ENCODE measurements at regions not wholly inside any gene's neighbourhood (a gene's known extent, or its start where the extent isn't known, plus 50 kb on each side); places are given as distances from the start of the nearest gene placed in this dataset.
"Not testable (repeated sequence)": the region's sequence is repeated elsewhere in the genome, so short reads cannot be mapped to it uniquely, and the experiment has no call there.

DNA sequence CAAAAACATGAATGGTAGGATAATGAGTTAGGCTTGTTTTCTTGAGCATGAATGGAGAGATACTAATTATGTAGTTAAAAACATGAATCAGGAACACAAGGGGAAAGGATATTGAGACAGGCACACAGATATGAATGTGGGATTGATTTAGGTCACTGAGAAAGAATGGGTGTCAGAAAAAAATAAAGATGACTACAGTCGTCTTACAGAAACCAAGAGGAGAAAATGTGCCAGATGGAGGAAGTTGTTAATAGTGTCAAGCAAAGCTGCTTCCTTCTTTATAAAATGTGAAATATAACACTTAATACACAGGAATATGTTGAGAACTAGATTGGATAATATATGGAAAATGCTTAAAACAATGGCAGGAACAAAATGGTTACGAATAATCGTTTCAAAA, 173.3 kb upstream of the BET1 start:
- no peak for DNase-seq

DNA sequence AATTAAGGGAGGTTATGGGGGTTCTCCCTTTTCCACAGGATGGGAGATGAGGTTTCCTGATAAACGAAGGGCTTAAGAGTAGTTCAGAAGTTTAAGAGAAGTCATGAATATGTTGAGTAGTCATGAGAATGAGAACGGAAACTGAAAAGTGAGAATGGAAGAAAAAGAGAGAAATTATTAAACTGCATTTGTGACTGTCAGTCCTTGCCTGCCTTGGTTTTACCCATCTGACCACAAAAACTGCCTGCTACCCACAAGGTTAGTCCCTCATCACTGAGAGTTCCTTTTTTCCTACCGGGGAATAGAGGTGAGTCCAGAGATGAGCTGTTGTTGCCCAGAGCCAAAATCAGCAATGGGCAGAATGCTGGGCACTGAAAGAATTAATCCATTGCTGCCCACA, 174.1 kb upstream of the BET1 start:
- DNase-seq = no peak

DNA sequence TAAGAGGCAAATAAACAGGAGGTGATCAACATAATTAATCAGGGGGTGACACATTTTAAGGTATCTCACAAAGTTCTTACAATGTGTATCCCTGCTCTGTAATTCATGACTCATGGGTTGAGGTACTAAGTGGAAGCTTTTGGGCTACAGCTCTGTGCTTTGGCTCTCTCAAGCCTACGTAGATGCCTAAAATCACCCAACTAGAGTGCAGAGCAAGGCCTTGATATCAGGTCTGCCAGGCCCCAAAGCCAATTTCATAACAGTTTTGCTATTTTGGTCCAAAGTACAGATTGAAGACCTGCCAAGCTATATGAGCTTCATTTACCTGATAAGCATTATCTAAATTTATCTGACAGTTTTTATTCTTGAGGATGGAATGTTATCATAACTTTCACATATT, 175.3 kb upstream of the BET1 start:
- DNase-seq = no peak

DNA sequence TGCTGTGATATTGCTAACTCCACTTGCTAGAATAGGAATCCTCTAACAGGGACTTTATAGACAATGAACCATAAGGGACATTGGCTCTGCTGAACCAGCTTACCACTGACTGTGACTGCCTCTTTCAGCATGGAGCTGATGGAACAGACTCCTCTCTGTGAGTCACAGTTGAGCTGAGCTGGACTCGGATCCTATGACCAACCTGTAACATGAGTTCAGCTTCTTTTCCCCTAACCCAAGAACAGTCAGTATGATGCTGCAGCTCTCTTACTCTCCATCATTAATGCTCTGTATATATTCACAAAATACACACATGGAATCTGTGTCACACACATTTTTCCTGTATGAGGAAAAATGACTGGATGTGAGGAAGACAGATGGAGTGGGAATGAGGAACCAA, 177.9 kb upstream of the BET1 start:
- DNase-seq = no peak

DNA sequence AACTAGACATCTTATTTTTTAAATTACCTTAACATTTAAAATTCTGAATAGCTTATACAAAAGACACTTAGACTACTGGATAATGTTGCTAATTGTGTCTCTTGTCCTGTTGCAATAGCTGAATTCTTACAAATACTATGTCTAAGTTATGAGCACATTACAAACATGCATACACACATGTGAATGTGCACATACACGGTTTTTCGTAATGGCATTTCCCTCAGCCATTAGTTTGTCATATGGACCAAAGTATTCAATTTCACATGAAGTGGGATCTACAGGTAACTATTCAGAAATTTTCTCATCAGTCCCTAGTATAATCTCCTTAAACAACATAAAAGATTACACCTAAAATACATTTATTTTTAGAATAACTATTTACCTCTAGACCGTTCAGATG, 178.6 kb upstream of the BET1 start:
- DNase-seq = no peak

DNA sequence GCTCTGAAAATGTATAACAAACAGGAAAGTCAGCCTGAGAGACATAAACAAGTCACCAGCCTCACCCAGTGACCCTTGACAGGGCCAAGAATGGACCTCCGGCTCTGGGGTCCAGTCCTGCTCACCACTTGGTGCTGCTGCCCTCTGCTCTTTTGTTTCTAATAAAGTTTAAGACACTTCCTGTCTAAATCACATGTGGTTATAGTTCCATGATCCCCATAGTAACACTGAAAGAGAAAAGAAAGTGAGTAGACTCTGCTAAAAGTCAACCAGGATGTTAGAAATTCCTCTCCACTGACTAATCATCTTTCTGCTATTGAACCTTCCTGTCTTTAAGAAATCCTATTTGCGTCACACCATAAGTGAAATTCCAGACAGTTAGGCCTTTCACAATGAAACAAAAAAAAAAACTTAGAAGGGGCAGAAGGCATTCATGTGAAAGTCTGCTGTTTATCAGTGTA, 179.2 kb upstream of the BET1 start:
- no peak for DNase-seq

DNA sequence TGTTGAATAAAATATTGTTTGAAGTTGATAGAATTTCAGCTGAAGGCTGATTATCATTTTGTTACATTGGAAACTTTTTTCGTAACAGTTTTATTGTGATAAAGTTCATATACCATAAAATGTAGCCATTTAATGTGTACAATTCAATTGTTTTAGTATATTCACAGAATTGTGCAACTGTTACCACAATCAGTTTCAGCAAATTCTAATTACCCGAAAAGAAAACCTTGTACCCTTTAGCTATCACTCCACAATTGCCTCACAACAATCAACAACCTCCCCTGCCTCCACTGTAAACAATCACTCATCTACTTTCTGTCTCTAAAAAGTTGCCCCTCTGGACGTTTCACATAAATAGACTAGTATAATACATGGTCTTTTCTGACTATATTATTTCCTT, 179.7 kb upstream of the BET1 start:
- no peak for DNase-seq

DNA sequence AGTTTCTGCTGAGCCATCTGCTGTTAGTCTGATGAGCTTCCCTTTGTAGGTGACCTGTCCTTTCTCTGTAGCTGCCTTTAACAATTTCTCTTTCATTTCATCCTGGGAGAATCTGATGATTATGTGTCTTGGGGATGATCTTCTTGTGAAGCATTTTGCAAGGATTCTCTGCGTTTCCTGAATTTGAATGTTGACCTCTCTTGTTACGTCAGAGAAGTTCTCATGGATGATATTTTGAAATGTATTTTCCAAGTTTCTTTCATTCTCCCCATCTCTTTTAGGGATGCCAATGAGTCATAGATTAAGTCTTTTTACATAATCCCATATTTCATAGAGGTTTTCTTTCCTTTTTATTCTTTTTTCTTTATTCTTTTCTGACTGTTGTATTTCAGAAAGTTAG, 184.2 kb upstream of the BET1 start:
- no peak for DNase-seq

DNA sequence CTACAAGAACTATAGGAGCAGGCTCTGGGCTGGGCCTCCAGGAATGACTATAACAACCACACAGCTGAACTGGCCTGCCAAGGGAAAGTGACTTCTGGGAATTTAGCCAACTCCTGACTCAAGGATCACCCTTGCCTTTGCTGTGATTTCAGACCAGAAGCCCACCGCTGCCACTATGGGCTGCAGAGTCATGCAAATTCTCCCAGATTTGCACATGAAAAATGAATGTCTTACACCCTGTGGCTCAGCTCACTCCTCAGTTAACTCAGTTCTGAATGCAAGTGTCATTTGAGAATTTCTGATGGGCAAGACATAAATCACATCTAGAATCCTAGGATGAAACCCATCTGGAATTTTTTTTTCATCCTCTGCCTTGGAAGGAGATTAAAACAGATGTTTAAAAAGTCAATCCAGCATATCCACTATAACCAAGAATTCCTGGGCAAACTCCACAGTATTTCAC, 186.5 kb upstream of the BET1 start:
- no peak for DNase-seq

DNA sequence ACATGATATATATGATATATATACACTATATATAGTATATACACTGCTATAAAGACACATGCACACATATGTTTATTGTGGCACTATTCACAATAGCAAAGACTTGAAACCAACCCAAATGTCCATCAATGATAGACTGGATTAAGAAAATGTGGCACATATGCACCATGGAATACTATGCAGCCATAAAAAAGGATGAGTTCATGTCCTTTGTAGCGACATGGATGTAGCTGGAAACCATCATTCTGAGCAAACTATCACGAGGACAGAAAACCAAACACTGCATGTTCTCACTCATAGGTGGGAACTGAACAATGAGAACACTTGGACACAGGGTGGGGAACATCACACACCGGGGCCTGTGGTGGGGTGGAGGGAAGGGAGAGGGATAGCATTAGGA, 190.3 kb upstream of the BET1 start:
- DNase-seq = not testable (repeated sequence)

DNA sequence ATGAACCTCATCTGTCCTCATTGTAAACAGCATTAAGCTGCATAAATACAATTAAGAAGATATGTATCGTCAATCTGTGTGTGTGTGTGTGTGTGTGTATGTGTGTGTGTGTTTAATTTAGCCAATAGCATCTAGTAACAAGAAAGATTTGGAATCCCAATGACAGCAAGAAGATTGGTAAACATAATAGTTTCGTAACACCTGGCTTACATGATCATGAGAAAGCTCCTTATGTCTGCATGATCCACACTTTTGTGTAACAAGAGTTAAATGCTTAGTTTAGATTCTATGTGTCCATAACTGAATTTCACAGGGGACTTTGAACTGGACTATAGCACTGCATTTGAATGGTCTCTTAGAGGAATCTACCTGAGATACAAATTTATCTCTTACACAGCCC, 191.0 kb upstream of the BET1 start:
- DNase-seq = no peak

DNA sequence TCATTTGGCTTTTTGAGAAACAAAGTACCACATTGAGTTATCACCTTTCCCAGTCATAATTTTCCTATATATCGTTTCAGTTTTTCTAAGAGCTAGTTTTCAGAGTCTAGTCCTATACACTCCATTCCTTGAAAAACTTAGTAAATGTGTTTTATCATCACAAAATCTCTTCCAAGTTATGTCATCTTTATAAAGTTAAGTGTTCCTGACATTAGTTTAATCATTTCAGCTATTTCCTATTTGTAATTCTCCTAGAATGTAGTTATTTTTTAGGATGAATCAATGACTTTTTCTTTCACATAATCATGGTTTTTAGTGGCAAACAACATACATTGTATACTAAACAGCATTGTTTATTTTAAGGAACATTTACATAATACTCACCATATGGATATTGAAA, 191.7 kb upstream of the BET1 start:
- DNase-seq = no peak

DNA sequence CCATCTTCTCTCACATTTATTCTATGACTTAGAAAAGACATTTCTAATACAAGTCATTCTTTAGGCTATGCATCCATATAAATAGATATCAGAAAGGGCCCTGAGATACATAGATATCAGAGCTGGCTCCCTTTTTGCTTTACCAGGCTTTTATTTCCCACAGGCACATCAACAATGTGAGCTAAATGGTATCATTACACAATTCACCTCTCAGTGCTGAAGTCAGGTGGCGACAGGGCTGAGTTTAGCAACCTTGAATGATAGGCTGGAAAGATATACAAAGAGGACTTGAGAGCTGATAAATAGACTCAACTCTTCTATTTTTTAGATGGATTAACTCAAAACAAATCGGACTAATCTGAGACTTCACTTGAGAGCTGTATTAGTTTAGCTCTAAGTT, 189.2 kb upstream of the COL1A2 start:
- no peak for DNase-seq

DNA sequence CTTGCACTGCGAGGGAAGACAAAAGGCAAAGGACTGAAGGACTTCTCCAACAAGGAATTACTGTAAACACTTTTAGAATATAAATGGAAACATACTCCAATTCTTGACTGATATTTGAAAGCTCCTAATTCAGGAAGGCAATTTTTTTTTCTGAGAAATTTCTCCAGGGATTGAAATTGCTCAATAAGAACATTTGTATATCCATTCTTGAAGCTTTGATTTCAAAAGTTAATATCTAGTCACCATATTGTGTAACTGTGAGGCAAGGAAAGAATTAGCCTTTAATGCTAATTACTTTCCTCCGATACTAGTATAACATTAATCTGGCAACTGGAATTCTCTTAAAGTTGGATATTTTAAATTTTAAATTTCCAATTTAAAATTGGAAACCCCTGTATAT, 188.4 kb upstream of the COL1A2 start:
- no peak for DNase-seq

DNA sequence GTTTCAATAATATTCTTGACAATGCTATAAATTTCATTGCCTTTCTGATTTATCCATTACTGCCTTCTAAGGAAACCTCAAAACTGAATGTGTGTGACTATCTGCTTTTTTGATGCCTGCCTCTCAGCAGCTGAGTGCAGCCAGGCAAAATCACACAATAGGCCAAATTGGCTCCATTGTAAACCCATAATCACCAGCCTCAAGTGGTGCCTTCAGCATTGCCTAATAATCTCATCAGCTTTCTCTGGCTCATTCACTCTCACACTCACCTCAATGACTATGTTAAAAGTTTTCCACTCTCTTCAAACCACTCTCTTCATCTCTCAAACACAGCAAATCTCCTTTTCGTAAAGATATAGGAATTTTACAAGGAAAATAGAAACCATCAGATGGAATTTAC, 182.5 kb upstream of the COL1A2 start:
- no peak for DNase-seq

DNA sequence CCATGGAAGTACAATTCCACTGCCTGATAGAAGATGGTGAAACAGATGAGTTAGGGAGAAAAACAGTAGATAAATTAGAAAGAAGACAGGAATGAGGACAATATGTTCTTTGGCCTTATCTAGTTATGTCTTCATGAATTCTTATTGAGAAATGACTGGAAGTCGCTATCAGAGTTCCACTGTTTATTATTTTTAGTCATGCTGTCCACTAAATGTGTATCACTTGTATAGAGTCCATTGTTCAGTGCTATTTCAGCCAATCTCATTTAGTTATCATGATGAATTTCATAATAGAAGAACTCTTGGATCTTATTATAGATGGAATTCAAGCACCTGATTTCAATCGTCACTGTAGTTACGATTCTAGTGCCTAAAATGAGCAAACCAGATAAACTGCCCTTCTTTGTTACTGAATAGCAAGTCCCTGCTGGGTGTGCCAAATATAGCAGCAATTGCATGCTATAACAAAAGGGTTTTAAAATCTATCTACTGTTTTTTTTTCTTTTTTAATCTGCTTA, 177.7 kb upstream of the COL1A2 start:
- no peak for DNase-seq

DNA sequence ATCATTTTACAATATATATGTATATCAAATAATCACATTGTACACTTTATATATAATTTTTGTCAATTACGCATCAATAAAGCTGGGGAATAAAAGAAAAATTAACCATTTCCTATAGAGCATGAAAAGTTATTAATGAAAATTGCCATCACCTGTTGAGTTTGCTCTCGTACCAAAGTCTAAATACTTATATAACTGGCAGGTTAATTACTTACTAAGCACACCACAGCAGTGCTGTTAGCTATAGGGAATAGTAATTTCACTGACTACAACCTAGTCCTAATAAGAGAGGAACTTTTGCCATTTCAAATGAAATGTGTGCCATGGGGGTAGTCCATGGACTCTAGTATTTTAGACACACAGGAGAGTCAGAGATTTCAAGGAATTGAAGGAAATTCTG, 176.9 kb upstream of the COL1A2 start:
- DNase-seq = no peak

DNA sequence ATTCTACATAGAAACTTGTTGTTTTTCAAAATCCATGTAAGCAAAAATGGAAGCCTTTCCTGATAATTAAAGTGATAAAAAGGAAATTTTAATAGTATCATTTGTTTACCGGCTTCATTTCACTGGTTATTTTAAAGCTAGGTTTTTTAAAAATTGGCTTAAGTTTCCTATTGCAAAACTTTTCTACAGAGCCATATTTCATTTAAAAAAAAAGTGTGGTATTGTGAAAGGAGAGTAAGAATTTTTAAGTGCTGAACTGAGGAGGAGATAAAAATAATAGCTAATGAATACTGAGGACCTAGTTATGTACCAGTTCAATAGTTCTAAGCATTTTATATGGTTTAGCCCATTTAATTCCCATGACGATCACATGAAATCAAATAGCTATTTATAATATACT, 172.2 kb upstream of the COL1A2 start:
- no peak for DNase-seq

DNA sequence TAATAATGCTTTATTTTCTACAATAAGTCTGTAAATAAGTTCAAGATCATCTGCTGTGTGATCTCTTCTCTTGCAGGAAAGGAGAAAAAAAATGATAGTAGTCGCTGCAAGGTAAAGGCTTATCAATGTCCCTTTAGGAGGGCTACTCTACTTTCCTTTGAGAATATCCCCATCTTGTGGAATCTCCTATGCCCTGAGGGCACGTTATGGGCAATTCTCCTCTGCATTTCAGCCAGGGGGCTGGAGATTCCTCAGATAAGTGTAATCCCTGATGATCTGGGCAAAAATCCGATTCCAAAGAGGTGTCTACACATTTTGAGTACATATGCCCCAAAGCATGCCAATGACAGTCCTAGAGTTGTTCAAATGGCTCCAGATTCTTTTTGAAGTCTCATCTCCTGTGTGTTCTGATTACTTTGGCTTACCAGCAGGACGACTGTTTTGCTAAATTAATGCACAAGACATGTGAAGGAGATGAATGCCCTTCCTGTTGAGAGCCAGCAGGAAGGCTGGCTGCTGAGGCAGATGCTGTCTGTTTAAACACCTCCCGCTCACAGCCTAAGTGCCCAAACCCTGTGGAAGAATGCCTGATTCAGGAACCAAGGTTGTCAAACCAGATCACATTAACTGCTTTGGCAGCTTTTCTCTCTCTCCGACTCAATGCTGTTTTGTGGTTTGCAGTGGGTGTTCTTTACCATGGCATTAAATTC, 171.2 kb upstream of the COL1A2 start:
- DNase-seq = no peak

DNA sequence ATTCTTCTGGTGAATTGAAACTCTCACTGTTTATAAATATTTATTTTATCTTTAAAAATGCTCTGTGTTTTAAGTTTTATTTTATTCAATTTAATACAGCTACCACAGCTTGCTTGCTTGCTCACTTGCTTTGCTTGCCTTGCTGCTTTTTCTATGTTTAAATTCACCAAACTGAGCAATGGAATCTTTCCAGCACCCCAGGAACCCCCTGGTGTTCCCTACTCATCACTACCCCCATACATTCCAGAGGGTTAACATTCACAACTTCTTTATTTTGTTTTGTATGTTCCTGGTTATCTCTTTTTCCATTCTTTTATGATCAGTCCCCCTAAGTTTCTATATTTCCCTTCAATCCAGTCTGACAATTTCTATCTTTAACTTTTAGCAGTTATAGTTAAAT, 166.5 kb upstream of the COL1A2 start:
- no peak for DNase-seq

DNA sequence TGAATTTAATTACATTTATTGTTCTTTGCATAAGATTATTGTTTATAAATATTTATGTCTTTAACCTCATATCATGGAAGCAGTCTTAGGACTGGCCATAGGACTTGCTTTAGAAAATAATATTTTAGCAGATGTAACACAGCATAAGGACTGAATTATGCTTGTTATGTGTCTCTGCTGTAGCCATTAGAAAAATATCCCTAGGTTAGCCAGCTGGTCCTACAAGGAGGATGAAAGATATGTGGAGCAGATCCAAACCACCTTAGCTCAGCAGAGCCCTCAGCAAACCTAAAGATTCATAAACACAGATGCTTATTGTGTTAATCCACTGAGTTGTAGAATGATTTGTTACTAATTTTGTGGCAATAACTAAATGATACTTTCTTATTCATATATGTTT, 166.0 kb upstream of the COL1A2 start:
- no peak for DNase-seq

DNA sequence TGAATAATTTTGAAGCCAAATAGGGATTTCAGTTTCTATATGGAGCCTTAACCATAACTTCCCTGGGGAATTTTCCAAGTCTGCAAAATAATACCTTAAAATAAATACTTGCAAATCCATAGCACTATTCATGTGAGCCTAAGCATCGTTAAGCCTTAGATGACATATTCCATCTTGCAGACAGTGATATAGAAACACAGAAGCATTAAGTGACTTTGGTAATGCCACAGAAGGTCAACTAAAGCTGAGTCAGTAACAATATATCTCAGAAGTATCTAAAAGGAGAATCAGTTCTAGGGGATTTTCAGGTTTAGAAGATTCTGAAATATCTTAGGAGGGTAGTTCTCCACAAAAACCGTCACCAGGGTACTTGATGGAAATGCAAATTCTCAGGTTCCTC, 163.4 kb upstream of the COL1A2 start:
- no peak for DNase-seq

DNA sequence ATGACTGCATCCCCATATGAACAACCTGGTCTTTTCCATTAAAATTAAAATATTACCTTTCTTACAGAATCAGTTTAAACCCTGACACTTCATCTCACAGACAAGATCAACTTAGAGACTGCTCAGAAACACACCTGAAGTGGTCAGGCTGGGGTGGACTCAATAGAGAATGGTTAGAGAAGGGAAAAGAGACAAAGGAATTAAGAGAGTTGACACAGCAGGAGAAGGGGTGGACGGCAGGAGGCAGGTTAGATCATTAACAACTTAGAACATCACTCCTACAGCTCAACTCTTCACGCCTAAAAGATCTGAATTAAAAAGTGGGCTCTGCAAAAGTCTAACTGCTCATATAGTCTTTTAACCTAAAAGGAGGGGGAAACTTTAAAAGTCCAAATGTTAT, 157.7 kb upstream of the COL1A2 start:
- DNase-seq = no peak

DNA sequence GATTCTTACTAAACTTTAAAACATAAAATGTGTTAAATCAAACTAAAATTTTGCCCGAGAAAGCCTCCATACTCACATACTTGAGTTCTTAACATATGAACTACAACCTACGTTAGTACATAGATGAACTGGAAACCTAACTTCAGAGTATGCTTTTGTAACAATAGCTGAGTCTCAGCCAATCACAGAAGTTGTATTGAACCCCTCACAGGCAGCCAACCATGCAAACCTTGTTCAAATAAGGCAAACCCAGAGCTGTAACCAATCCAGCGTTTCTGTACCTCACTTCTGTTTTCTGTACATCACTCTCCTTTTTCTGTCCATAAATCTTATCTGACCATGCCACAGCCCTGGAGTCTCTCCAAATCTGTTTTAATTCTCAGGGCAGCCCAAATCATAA, 157.3 kb upstream of the COL1A2 start:
- no peak for DNase-seq

DNA sequence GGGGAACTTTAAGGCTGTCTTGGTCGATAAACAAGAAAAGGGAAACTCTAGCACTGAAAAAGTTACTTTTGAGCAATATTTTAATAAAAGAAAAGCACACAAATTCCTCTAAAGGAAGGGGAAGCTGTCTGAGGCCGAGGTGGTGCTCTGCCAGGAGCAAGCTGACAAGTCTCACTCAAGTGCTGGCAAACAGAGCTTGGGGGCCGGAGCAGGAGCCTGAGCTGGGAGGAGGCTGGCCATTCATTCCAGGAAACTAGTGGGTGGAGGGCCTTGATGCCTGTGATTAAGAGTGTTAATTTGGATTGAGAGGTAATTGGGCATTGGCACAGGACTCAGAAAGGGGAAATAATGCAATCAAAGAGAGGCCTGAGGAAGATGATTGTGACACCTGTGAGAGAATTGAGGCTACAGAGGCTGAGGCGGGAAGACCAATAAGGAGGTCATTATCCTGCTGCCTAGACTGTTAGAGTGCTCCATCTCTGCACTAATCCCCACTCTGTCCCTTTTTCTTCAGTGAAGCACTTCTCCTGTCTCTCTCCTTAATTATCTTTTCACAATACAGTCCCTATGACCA, 154.9 kb upstream of the COL1A2 start:
- DNase-seq = no peak

All from activated CD4-positive, alpha-beta T cell treated with anti-CD3 and anti-CD28 coated beads for 4 hours (primary cell).